Stomach smooth muscle (tissue), 2 donors: ENCODE measurements at regions not wholly inside any gene's neighbourhood (a gene's known extent, or its start where the extent isn't known, plus 50 kb on each side); places are given as distances from the start of the nearest gene placed in this dataset.

Source experiments
- H3K27ac ChIP-seq: one replicate; pipeline ENCODE4 v1.7.0; 2013; ENCODE audit warnings: mild to moderate bottlenecking, low read length, inconsistent platforms
- H3K27me3 ChIP-seq, 2 donors: one replicate each; pipeline ENCODE4 v1.7.0; 2013; ENCODE audit warnings: low read length in 2 of 2; ENCODE audit not compliant: insufficient read depth in 2 of 2, control insufficient read depth in 1 of 2
- H3K36me3 ChIP-seq, 2 donors: one replicate each; pipeline ENCODE4 v1.7.0; 2013; ENCODE audit warnings: low read length in 2 of 2; ENCODE audit not compliant: control insufficient read depth in 2 of 2, insufficient read depth in 2 of 2
- H3K4me1 ChIP-seq: one replicate; pipeline ENCODE4 v1.7.0; 2013; ENCODE audit warnings: low read length; ENCODE audit not compliant: control insufficient read depth, insufficient read depth
- H3K4me3 ChIP-seq, 2 donors: one replicate each; pipeline ENCODE4 v1.7.0; 2013; ENCODE audit warnings: low read length in 2 of 2
- H3K9ac ChIP-seq, 2 donors: one replicate each; pipeline ENCODE4 v1.7.0; 2013; ENCODE audit warnings: low read length in 2 of 2, mild to moderate bottlenecking in 1 of 2
- H3K9me3 ChIP-seq, 2 donors: one replicate each; pipeline ENCODE4 v1.7.0; 2013; ENCODE audit warnings: low read length in 2 of 2; ENCODE audit not compliant: control insufficient read depth in 2 of 2
- donor health status: healthy.
- donor health status: Pancreatic carcinoma.

GRCh38 chr9:1910269-1910811 is 104.8 kb upstream of the SMARCA2 start:
- Histone ChIP-seq H3K4me1 (no peaks in the 10 kb centered on the region), H3K36me3 (no peaks in the 10 kb centered on the region), H3K9ac (no peak overlapping the region), H3K27me3 (peaks cover 0 to 2% of the 10 kb centered on the region in 2 donors), H3K27ac (no peak overlapping the region), H3K9me3 (peaks cover 0 to 2% of the 10 kb centered on the region in 2 donors), H3K4me3 (no peak overlapping the region)

GRCh38 chr9:1913631-1914330 is 101.4 kb upstream of the SMARCA2 start:
- H3K4me1 ChIP-seq, result no peaks in the 10 kb centered on the region
- H3K9me3 ChIP-seq, result peaks cover 0 to 2% of the 10 kb centered on the region in 2 donors
- no peak overlapping the region for H3K27ac ChIP-seq
- no peaks in the 10 kb centered on the region for H3K36me3 ChIP-seq
- H3K9ac ChIP-seq, result no peak overlapping the region
- no peak overlapping the region for H3K4me3 ChIP-seq
- peaks cover 0 to 12% of the 10 kb centered on the region in 2 donors for H3K27me3 ChIP-seq

GRCh38 chr9:1916095-1916494 is 99.1 kb upstream of the SMARCA2 start:
- H3K36me3 ChIP-seq, result no peaks in the 10 kb centered on the region
- H3K4me1 ChIP-seq, result no peaks in the 10 kb centered on the region
- H3K4me3 ChIP-seq, result no peak overlapping the region
- no peak overlapping the region for H3K9ac ChIP-seq
- peaks cover 5 to 10% of the 10 kb centered on the region in 2 donors for H3K27me3 ChIP-seq
- H3K27ac ChIP-seq, result no peak overlapping the region
- peaks cover 0 to 2% of the 10 kb centered on the region in 2 donors for H3K9me3 ChIP-seq

- Histone ChIP-seq H3K27me3 (peaks cover 5 to 10% of the 10 kb centered on the region in 2 donors), H3K27ac (no peak overlapping the region), H3K9ac (no peak overlapping the region), H3K4me3 (no peak overlapping the region), H3K9me3 (peaks cover 0 to 2% of the 10 kb centered on the region in 2 donors), H3K36me3 (no peaks in the 10 kb centered on the region), H3K4me1 (no peaks in the 10 kb centered on the region)
Observed at GRCh38 chr9:1916655-1917054, 98.5 kb upstream of the SMARCA2 start.

GRCh38 chr9:1917396-1917935 is 97.7 kb upstream of the SMARCA2 start:
- no peaks in the 10 kb centered on the region for H3K36me3 ChIP-seq
- H3K27me3 ChIP-seq, result peaks cover 5 to 10% of the 10 kb centered on the region in 2 donors
- peak overlapping the region in 1 of 2 donors; percentile 3 for H3K4me3 ChIP-seq
- no peaks in the 10 kb centered on the region for H3K4me1 ChIP-seq
- H3K27ac ChIP-seq, result no peak overlapping the region
- no peak overlapping the region for H3K9ac ChIP-seq
- H3K9me3 ChIP-seq, result peaks cover 0 to 2% of the 10 kb centered on the region in 2 donors

GRCh38 chr9:1918108-1918507 is 97.0 kb upstream of the SMARCA2 start:
- no peak overlapping the region for H3K4me3 ChIP-seq

GRCh38 chr9:1918622-1919021 is 96.5 kb upstream of the SMARCA2 start:
- peaks cover 5 to 10% of the 10 kb centered on the region in 2 donors for H3K27me3 ChIP-seq
- no peaks in the 10 kb centered on the region for H3K9me3 ChIP-seq
- no peaks in the 10 kb centered on the region for H3K4me1 ChIP-seq
- H3K36me3 ChIP-seq, result no peaks in the 10 kb centered on the region
- no peak overlapping the region for H3K9ac ChIP-seq
- no peak overlapping the region for H3K27ac ChIP-seq
- no peak overlapping the region for H3K4me3 ChIP-seq

More at GRCh38 chr9:1918108-1918507, 97.0 kb upstream of the SMARCA2 start:
- no peaks in the 10 kb centered on the region for H3K36me3 ChIP-seq
- H3K27me3 ChIP-seq, result peaks cover 5 to 10% of the 10 kb centered on the region in 2 donors
- no peak overlapping the region for H3K27ac ChIP-seq
- H3K9ac ChIP-seq, result no peak overlapping the region
- no peaks in the 10 kb centered on the region for H3K4me1 ChIP-seq
- H3K9me3 ChIP-seq, result no peaks in the 10 kb centered on the region

- Histone ChIP-seq H3K27ac (no peak overlapping the region), H3K27me3 (peaks cover 5 to 10% of the 10 kb centered on the region in 2 donors), H3K4me3 (no peak overlapping the region), H3K9ac (no peak overlapping the region), H3K36me3 (no peaks in the 10 kb centered on the region), H3K9me3 (no peaks in the 10 kb centered on the region), H3K4me1 (no peaks in the 10 kb centered on the region)
Observed at GRCh38 chr9:1919229-1919628, 95.9 kb upstream of the SMARCA2 start.

- Histone ChIP-seq H3K4me3 (no peak overlapping the region), H3K9me3 (no peaks in the 10 kb centered on the region), H3K9ac (no peak overlapping the region), H3K36me3 (no peaks in the 10 kb centered on the region), H3K4me1 (no peaks in the 10 kb centered on the region), H3K27me3 (peaks cover 5 to 10% of the 10 kb centered on the region in 2 donors), H3K27ac (no peak overlapping the region)
Observed at GRCh38 chr9:1920386-1920785, 94.8 kb upstream of the SMARCA2 start.

GRCh38 chr9:1922026-1922425 is 93.1 kb upstream of the SMARCA2 start:
- H3K4me3 ChIP-seq, result no peak overlapping the region
- no peaks in the 10 kb centered on the region for H3K4me1 ChIP-seq
- no peak overlapping the region for H3K27ac ChIP-seq
- H3K36me3 ChIP-seq, result no peaks in the 10 kb centered on the region
- no peaks in the 10 kb centered on the region for H3K9me3 ChIP-seq
- no peak overlapping the region for H3K9ac ChIP-seq
- peaks cover 4 to 5% of the 10 kb centered on the region in 2 donors for H3K27me3 ChIP-seq

- H3K9me3 ChIP-seq, result peaks cover 0 to 4% of the 10 kb centered on the region in 2 donors
- no peaks in the 10 kb centered on the region for H3K27me3 ChIP-seq
- H3K27ac ChIP-seq, result no peak overlapping the region
- H3K4me1 ChIP-seq, result no peaks in the 10 kb centered on the region
- H3K36me3 ChIP-seq, result no peaks in the 10 kb centered on the region
- no peak overlapping the region for H3K9ac ChIP-seq
- H3K4me3 ChIP-seq, result no peak overlapping the region
Observed at GRCh38 chr9:1927546-1927945, 87.6 kb upstream of the SMARCA2 start.
